HepG2 (cell line): ENCODE measurements at regions not wholly inside any gene's neighbourhood (a gene's known extent, or its start where the extent isn't known, plus 50 kb on each side); places are given as distances from the start of the nearest gene placed in this dataset.

ENCODE experiments used
- ATAC-seq: fragments of 200-7000 bp; cut with Tn5 transposase; 3 replicates; pipeline ENCODE4 v1.9.1; 2020; ENCODE audit warnings: mild to moderate bottlenecking, moderate library complexity
- BruUV-seq: library from RNA; stranded (reverse); fragments of 400-500 nt; replicated peaks from 2 replicates; lab custom pipeline; 2021; lab: Mats Ljungman, UMichigan
- CTCF ChIA-PET: fragments of 300-600 bp; formaldehyde crosslinking; extraction: SDS; loops from one replicate; lab custom pipeline; 2021; ENCODE audit warnings: low total read pairs, inconsistent platforms, low intra/inter-chr PET ratio; lab: Yijun Ruan, JAX
- POLR2A ChIA-PET: fragments of 350-600 bp; sonication (Branson Sonifier 250); formaldehyde crosslinking; loops from one replicate; lab custom pipeline; 2020; ENCODE audit warnings: antibody characterized with exemption, inconsistent platforms; lab: Yijun Ruan, JAX
- DNase-seq: peaks from one replicate; pipeline ENCODE4 v3.0.0-alpha.2; 2015; ENCODE audit warnings: low spot score
- FAIRE-seq: peaks from 3 replicates; lab custom pipeline; 2011; peaks lifted over from hg19 to GRCh38; lab: Jason Lieb, UNC
- H2AFZ ChIP-seq: one replicate; pipeline ENCODE4 v1.6.1; 2011; ENCODE audit warnings: low read length, inconsistent platforms
- H3K27ac ChIP-seq: fragments of 300-600 bp; 3 replicates; pipeline ENCODE4 v1.8.0; 2011; ENCODE audit warnings: mixed run types, mild to moderate bottlenecking, mixed read lengths, low read length, inconsistent platforms; ENCODE audit not compliant: insufficient read depth; ENCODE audit errors: extremely low read length
- H3K27me3 ChIP-seq, 2 experiments: fragments of 200-600 bp in 1 of 2; 2 replicates in 1 of 2; 3 replicates in 1 of 2; pipeline versions ENCODE4 v1.6.0 to v1.8.0; 2011; ENCODE audit warnings: low read length in 2 of 2, mild to moderate bottlenecking in 2 of 2, moderate library complexity in 2 of 2, inconsistent platforms in 1 of 2; ENCODE audit not compliant: insufficient read depth in 2 of 2, control insufficient read depth in 1 of 2
- H3K36me3 ChIP-seq, 2 experiments: fragments of 200-600 bp in 1 of 2; replicated peaks in 1 of 2; 2 replicates in 1 of 2; 3 replicates in 1 of 2; pipeline versions ENCODE4 v1.5.1 to v1.8.0; 2011; ENCODE audit warnings: low read length in 2 of 2, inconsistent platforms in 1 of 2; ENCODE audit not compliant: insufficient read depth in 2 of 2, control insufficient read depth in 1 of 2
- H3K4me1 ChIP-seq: 2 replicates; pipeline ENCODE4 v1.5.1; 2012; ENCODE audit warnings: low read length, inconsistent platforms; ENCODE audit not compliant: insufficient read depth
- H3K4me2 ChIP-seq: 2 replicates; pipeline ENCODE4 v1.6.0; 2011; ENCODE audit warnings: low read depth, low read length, inconsistent platforms
- H3K4me3 ChIP-seq, 3 experiments: fragments of 200-600 bp in 1 of 3; sonication (generic), shearing (Covaris generic) in 1 of 3; replicated peaks in 1 of 3; 2 replicates each; pipeline ENCODE4 v1.5.1; 2011 to 2016; ENCODE audit warnings: low read length in 3 of 3, inconsistent platforms in 2 of 3, low read depth in 2 of 3, mild to moderate bottlenecking in 2 of 3, control low read depth in 1 of 3, mixed read lengths in 1 of 3; ENCODE audit not compliant: insufficient read depth in 1 of 3
- H3K79me2 ChIP-seq: one replicate; pipeline ENCODE4 v1.6.1; 2011; ENCODE audit warnings: low read length, inconsistent platforms; ENCODE audit not compliant: insufficient read depth
- H3K9ac ChIP-seq: 2 replicates; pipeline ENCODE4 v1.6.0; 2011; ENCODE audit warnings: mild to moderate bottlenecking, low read depth, low read length, inconsistent platforms; ENCODE audit not compliant: insufficient read depth
- H3K9me3 ChIP-seq: 2 replicates; pipeline ENCODE4 v1.5.1; 2012; ENCODE audit warnings: mild to moderate bottlenecking, low read length
- H4K20me1 ChIP-seq: 2 replicates; pipeline ENCODE4 v1.6.0; 2011; ENCODE audit warnings: inconsistent platforms, mild to moderate bottlenecking, low read length, moderate library complexity; ENCODE audit not compliant: insufficient read depth
- GFI1 ChIP-seq: sonication (generic); formaldehyde crosslinking; IDR thresholded peaks from 2 replicates; pipeline ENCODE4 v1.5.0; 2020; ENCODE audit warnings: missing genetic modification reagents, mild to moderate bottlenecking, borderline replicate concordance
- PHF5A ChIP-seq: IDR thresholded peaks from one replicate; pipeline ENCODE4 v1.6.1; 2018; ENCODE audit warnings: low read depth, missing genetic modification reagents; ENCODE audit not compliant: unreplicated experiment
- RFXANK ChIP-seq: IDR thresholded peaks from 2 replicates; pipeline ENCODE4 v1.6.1; 2016
- TBP ChIP-seq: sonication (generic); formaldehyde crosslinking; IDR thresholded peaks from 2 replicates; pipeline ENCODE4 v1.5.0; 2020; ENCODE audit warnings: missing genetic modification reagents
- ZFP36L1 ChIP-seq: sonication (generic); formaldehyde crosslinking; IDR thresholded peaks from 2 replicates; pipeline ENCODE4 v1.8.0; 2022; ENCODE audit warnings: mild to moderate bottlenecking, missing genetic modification reagents, moderate library complexity
- ZNF20 ChIP-seq: sonication (generic); formaldehyde crosslinking; IDR thresholded peaks from 2 replicates; pipeline ENCODE4 v1.4.0; 2020; ENCODE audit warnings: mild to moderate bottlenecking, moderate library complexity, missing genetic modification reagents
- ZNF235 ChIP-seq: sonication (generic); formaldehyde crosslinking; IDR thresholded peaks from 2 replicates; pipeline ENCODE4 v1.8.1; 2023; ENCODE audit warnings: mild to moderate bottlenecking, missing genetic modification reagents, borderline replicate concordance
- ZNF564 ChIP-seq: sonication (generic); formaldehyde crosslinking; IDR thresholded peaks from 2 replicates; pipeline ENCODE4 v1.8.1; 2023; ENCODE audit warnings: mild to moderate bottlenecking, missing genetic modification reagents
- ZNF660 ChIP-seq: sonication (generic); formaldehyde crosslinking; IDR thresholded peaks from 2 replicates; pipeline ENCODE4 v1.5.1; 2020; ENCODE audit warnings: mild to moderate bottlenecking, low read depth, missing genetic modification reagents, borderline replicate concordance
- ZNF773 ChIP-seq: sonication (generic); formaldehyde crosslinking; IDR thresholded peaks from 2 replicates; pipeline ENCODE4 v1.4.0; 2020; ENCODE audit warnings: missing genetic modification reagents, borderline replicate concordance
- WGBS: methylation state at CpG from one replicate; pipeline ENCODE4 v1.1.6; 2017; ENCODE audit warnings: low lambda C conversion rate; 5-methylcytosine and 5-hydroxymethylcytosine counted together
- in situ Hi-C: cut with HindIII; loops from 2 replicates; pipeline ENCODE4 v1.10.0; 2017; ENCODE audit warnings: low pct_unique_long_range_greater_than_20kb; ENCODE audit not compliant: extremely low pct_ligation_motif_present
- intact Hi-C: fragments of 100-400 bp; cut with micrococcal nuclease; formaldehyde crosslinking; loops from one replicate; pipeline ENCODE4 v1.10.0; 2022; ENCODE audit not compliant: unreplicated experiment
- TF ChIP-seq, protein P1 (sequence below): conservative IDR thresholded peaks from 2 replicates; pipeline ENCODE4 v1.6.1; 2018; ENCODE audit warnings: missing genetic modification reagents

DNA sequence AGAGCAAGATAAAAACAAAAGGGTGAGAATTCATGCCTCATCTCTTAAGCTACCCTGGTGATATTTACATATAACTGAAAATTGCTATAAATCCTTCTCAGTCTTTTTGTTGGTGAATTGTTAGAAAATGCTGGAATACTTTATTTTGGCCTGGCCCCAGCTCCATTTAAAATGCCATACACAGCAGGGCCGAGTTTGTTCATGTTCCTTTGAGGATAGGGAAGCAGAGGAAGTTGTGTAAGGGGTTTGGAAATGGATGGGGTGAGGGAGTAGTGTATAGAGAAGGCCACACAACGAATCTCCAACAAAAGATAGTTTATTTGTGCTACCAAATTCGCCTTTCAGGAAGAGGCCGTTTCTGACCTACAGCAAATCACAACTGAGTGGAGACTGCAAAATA, 78.6 kb upstream of the ADAMTS9 start:
- DNase-seq (no peak), FAIRE-seq (no peak), ATAC-seq (no peak)
- WGBS: 0% methylated on average over 4 of the region's 4 CpGs
- Histone ChIP-seq H3K9ac (no peak overlapping the region), H3K36me3 (no peaks in the 10 kb centered on the region), H3K9me3 (no peaks in the 10 kb centered on the region), H2AFZ (no peak overlapping the region), H3K4me2 (no peak overlapping the region), H3K4me3 (no peak overlapping the region), H3K79me2 (no peaks in the 10 kb centered on the region), H3K4me1 (no peaks in the 10 kb centered on the region), H4K20me1 (no peaks in the 10 kb centered on the region), H3K27ac (no peak overlapping the region), H3K27me3 (no peaks in the 10 kb centered on the region)
- CTCF ChIA-PET: no interaction called here
- intact Hi-C loops (no loop called here), in situ Hi-C loops (no loop called here)
- BruUV-seq: no TSS peak
- TF ChIP-seq ZFP36L1 (CRISPR knock-in tag) (no peak), ZNF20 (CRISPR knock-in tag) (no peak), PHF5A (no peak), ZNF773 (no peak), TBP (no peak)
- POLR2A ChIA-PET: no interaction called here

DNA sequence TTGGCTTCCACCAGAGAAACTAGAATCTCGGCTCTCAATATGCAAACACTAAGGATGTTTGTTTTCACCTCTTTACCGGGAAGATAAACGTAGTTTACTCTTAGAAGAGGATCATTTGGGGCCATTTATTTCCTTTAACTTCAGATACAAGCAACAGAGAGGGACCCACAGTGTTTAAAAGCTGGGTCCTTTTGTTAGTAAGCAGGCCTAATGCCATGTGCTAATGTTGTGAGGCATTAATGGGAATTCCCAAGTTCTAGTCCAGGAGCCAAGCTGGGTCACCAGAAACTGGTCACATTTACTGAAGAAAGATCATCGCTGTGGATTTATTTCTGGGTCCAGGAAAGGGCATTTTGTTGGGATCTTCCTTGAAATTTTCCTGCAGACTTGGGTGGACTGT, 78.1 kb upstream of the ADAMTS9 start:
- Histone ChIP-seq H3K9ac (no peak overlapping the region), H4K20me1 (no peaks in the 10 kb centered on the region), H3K27me3 (no peaks in the 10 kb centered on the region), H3K4me1 (no peaks in the 10 kb centered on the region), H3K27ac (no peak overlapping the region), H3K79me2 (no peaks in the 10 kb centered on the region), H3K9me3 (no peaks in the 10 kb centered on the region), H2AFZ (no peak overlapping the region), H3K4me3 (no peak overlapping the region), H3K4me2 (no peak overlapping the region), H3K36me3 (no peaks in the 10 kb centered on the region)
- intact Hi-C loops: no loop called here
- WGBS: 8% methylated on average over 4 of the region's 4 CpGs
- in situ Hi-C loops: no loop called here
- ChIA-PET CTCF (no interaction called here), POLR2A (no interaction called here)
- FAIRE-seq (no peak), DNase-seq (no peak), ATAC-seq (no peak)
- BruUV-seq: no TSS peak
- TF ChIP-seq, protein P1, sequence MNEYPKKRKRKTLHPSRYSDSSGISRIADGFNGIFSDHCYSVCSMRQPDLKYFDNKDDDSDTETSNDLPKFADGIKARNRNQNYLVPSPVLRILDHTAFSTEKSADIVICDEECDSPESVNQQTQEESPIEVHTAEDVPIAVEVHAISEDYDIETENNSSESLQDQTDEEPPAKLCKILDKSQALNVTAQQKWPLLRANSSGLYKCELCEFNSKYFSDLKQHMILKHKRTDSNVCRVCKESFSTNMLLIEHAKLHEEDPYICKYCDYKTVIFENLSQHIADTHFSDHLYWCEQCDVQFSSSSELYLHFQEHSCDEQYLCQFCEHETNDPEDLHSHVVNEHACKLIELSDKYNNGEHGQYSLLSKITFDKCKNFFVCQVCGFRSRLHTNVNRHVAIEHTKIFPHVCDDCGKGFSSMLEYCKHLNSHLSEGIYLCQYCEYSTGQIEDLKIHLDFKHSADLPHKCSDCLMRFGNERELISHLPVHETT (CRISPR knock-in tag): no peak
- no peak for TF ChIP-seq RFXANK (CRISPR knock-in tag)
- TF ChIP-seq ZNF564 (CRISPR knock-in tag): no peak
- no peak for TF ChIP-seq GFI1 (CRISPR knock-in tag)
- no peak for TF ChIP-seq ZNF235
- TF ChIP-seq ZNF660: no peak
